GM23338 (cell line): ENCODE measurements at regions not wholly inside any gene's neighbourhood (a gene's known extent, or its start where the extent isn't known, plus 50 kb on each side); places are given as distances from the start of the nearest gene placed in this dataset.
"Not testable (repeated sequence)": the region's sequence is repeated elsewhere in the genome, so short reads cannot be mapped to it uniquely, and the experiment has no call there.

Experiments
- CTCF ChIP-seq, 2 experiments: fragments of 200-600 bp in 1 of 2; sonication (generic) in 1 of 2; conservative IDR thresholded peaks; 2 replicates each; pipeline versions ENCODE4 v1.5.1 to v1.6.1; 2016 to 2017; ENCODE audit warnings: antibody characterized with exemption in 2 of 2, low read depth in 2 of 2, mild to moderate bottlenecking in 2 of 2, moderate library complexity in 1 of 2
- JUNB ChIP-seq: IDR thresholded peaks from one replicate; pipeline ENCODE4 v1.6.1; 2016; ENCODE audit warnings: antibody characterized with exemption; ENCODE audit not compliant: unreplicated experiment
- POLR2AphosphoS5 ChIP-seq: IDR thresholded peaks from 2 replicates; pipeline ENCODE4 v1.6.1; 2016; ENCODE audit warnings: antibody characterized with exemption, low read depth
- STAT1 ChIP-seq: IDR thresholded peaks from one replicate; pipeline ENCODE4 v1.6.1; 2016; ENCODE audit warnings: antibody characterized with exemption; ENCODE audit not compliant: unreplicated experiment
- ZNF114 ChIP-seq: fragments of 250-450 bp; sonication (Bioruptor Pico); IDR thresholded peaks from 2 replicates; pipeline ENCODE4 v1.5.0; 2020; ENCODE audit warnings: mild to moderate bottlenecking, moderate library complexity

GRCh38 chr16:21359513-21359912 lies 81.4 kb upstream of the CRYM start:
- TF ChIP-seq CTCF (conservative IDR thresholded peaks at IDR 0.05; ENCODE audit: low read depth in 2 of 2); POLR2AphosphoS5; STAT1; ZNF114 (CRISPR knock-in tag); JUNB: not testable (repeated sequence)
